Hematopoietic multipotent progenitor cell treated with erythropoietin and hydrocortisone succinate and interleukin-3 and kit ligand, for 6 days (in vitro differentiated cells): ENCODE measurements at regions not wholly inside any gene's neighbourhood (a gene's known extent, or its start where the extent isn't known, plus 50 kb on each side); places are given as distances from the start of the nearest gene placed in this dataset.

Experiments
- DNase-seq: peaks from one replicate; pipeline ENCODE4 v3.0.0-alpha.2; 2015

DNA sequence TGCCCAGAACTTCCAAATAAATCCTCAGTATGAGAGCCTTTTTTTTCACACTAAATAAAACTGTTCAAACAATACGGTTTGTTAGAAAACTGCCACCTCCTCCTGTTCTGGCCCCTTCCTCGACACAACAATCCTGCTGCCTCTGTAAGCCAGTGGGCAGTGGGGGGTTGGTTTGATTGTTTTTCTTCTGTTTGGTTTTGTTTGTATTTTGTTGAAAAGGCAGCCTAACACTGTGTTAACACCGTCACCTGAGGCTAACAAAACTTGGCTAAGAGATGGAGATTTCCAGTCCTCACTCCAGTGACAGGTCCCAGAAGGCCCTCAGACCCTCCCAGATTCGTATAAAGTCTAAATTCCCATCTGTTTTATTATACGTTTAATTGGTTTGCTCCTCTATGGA lies 402.1 kb downstream of the ZNF521 start:
- DNase-seq = no peak

DNA sequence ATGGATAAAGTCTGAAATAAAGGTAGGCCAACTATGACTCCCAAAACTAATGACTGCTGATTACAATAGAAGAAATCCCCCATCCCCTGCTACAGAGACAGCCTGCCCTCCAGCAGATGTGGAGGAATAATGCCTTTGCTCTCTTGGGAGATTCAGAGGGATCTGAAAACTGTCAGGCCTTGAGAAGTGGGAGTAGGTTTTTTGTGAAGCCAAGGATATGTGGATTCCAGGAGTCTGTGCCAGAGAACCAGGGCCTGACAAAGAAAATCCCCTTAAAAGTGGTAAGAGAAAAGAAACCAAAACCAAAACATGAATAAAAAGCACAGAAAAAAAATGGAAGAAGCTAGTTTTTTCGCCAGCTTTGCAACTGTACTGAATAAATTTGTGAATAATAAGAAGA lies 397.6 kb downstream of the ZNF521 start:
- no peak for DNase-seq

DNA sequence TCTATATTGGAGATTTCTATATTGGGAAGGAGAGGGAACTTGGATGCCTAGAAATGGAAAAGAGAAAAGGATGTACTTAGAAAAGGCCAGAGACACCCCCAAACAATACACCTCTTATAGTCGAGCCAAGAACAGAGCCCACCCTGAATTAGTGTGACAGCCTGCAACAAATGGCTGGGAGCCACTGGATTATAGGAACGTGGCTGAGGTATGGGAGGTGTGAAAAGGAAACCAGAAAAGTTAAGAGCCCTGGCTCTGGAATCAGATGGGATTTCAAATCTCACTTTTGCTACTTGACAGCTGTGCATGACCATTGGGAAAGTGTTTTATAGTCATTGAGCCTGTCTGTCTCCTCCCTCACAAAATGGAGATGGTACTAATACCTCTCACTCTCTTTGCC lies 394.0 kb downstream of the ZNF521 start:
- no peak for DNase-seq

DNA sequence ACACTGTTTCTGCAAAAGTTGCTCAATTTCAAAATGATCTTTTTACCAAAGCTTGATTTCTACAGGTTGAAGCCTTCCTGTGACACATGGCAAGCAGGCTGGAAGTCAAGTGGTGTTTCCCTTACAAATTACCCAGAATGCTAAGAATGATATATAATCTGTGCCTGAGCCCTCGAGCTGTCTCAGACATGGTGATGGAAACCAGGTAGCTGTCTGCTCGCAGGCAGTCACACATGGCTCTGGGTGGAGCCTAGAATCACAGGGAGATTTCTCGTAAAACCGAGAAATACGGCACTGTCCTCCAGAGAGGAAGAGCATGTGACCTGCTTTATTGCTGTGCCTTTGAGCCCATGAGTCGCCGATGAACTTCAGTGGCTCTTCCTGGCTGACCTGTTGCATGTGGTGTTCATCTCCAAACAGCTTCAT lies 392.9 kb downstream of the ZNF521 start:
- no peak for DNase-seq

GRCh38 chr18:24964216-24964615 lies 387.8 kb downstream of the ZNF521 start:
- peak; percentile 78 for DNase-seq

- DNase-seq = no peak
These were observed 383.7 kb downstream of the ZNF521 start for GRCh38 chr18:24968238-24968775.

DNA sequence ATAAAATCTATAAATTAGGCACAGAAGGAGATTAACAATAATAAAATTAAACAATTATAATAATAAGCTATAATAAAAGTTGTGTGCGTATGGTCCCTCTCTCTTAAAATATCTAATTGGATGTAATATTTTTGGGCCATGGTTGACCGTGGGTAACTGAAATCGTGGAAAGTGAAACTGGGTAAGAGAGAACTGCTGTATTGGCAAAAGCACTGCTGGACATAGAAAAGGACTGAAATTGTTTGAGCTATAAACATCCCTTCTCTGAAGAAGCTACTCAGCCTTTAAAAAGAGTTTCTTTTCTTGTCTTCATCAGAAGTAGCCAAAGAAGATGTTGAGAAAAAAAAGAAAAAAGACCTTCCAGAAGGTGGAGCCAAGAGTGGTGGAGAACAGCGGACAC lies 379.4 kb downstream of the ZNF521 start:
- no peak for DNase-seq

GRCh38 chr18:24974431-24974830 lies 377.5 kb downstream of the ZNF521 start:
- no peak for DNase-seq

GRCh38 chr18:24975496-24976372 lies 376.2 kb downstream of the ZNF521 start:
- DNase-seq = no peak

DNA sequence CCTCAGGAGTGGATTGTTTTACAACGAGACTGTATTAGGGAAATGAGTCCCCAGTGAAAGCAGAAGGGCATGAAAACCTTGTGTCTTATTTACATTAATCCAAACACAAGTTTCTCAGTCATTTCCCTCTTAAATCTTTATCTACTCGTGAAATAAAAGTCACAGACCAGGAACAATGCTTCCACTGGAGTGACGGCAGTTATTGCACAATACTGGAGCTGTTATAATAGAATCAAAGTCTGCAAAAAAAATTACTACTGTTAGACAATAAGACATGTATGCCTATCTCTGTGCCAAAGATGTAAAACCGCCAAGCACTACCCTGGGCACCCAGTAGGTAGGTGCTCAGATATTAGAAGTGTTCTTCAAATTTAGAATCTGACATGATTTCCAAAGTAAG lies 375.5 kb downstream of the ZNF521 start:
- DNase-seq = no peak

GRCh38 chr18:24979235-24979634 lies 372.7 kb downstream of the ZNF521 start:
- no peak for DNase-seq

DNA sequence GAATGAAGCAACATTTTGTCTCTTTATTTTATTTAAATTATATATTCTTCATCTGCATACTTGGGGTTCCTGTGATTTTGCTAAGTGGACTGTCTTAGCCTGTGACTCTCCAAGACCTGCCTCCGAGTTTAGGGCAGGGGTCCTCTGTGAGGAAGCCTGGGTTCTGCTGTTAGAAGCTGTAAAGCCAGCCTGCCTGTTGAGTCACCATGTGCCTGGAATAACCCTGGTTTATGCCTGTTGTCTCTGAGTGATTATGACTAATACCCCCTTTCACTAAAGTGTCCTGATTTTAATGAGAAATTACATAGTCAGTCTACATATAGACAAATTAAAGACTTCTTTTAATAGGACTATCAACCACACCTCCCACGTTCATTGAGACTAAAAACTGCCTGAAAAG lies 369.1 kb downstream of the ZNF521 start:
- DNase-seq = no peak

- DNase-seq = no peak
These were observed 368.3 kb downstream of the ZNF521 start for GRCh38 chr18:24983566-24984139.

GRCh38 chr18:24985586-24985985 lies 366.4 kb downstream of the ZNF521 start:
- DNase-seq = no peak

GRCh38 chr18:24986666-24987302 lies 365.2 kb downstream of the ZNF521 start:
- DNase-seq = no peak

- DNase-seq = no peak
These were observed 364.4 kb downstream of the ZNF521 start for GRCh38 chr18:24987303-24988252.

- peak; percentile 14 for DNase-seq
These were observed 363.6 kb downstream of the ZNF521 start for GRCh38 chr18:24988253-24988840.

- peak; percentile 2 for DNase-seq
These were observed 362.0 kb downstream of the ZNF521 start for GRCh38 chr18:24989760-24990593.

DNA sequence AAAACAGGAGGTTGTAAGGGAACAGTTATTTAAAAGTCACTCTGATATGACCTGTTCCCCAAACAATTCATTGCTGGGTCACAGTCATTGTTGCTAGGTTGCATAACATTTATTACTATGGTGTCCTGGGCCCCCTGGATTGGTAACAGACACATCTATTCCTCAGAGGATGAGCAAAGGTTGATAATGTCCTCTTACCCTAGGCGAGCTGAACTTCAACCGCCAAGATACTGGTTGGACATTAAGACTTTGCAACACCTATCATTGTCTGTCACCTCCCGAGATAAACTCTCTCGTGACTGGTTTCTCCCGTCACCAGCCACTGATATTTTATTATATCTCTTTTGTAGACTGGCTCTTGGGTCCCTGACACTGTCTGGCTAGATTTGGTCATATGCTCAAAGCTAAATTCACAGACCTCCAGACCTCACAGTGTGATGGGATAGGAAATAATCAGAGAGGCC lies 361.3 kb downstream of the ZNF521 start:
- DNase-seq = no peak

GRCh38 chr18:24991141-24992060 lies 360.6 kb downstream of the ZNF521 start:
- no peak for DNase-seq
